ENCODE measurements at regions not wholly inside any gene's neighbourhood (a gene's known extent, or its start where the extent isn't known, plus 50 kb on each side); places are given as distances from the start of the nearest gene placed in this dataset.

DNA sequence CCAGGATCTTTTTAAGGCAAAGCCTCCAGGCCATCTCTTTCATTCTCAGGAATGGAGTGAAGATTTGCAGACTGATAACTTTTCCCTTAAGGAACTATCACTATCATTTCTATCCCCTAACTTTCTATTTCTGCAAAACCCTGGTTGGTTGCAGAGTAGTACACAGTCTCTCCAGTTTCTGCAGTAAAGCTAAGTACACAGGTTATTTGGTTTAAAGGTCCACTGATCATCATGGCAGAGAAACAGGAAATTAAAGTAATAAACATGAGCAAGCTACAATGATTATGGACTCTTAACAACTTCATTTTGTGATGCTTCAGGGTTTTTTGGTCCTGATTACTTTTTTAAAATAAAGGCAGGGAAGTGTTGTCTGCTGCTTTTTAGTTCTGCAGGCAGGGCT lies 890.0 kb upstream of the DDX18 start (continued):
- TF ChIP-seq, protein P1, sequence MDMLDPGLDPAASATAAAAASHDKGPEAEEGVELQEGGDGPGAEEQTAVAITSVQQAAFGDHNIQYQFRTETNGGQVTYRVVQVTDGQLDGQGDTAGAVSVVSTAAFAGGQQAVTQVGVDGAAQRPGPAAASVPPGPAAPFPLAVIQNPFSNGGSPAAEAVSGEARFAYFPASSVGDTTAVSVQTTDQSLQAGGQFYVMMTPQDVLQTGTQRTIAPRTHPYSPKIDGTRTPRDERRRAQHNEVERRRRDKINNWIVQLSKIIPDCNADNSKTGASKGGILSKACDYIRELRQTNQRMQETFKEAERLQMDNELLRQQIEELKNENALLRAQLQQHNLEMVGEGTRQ (IDR thresholded peaks at IDR 0.05; ENCODE audit: low read length) = no peak
